GM23338 (cell line): ENCODE measurements at regions not wholly inside any gene's neighbourhood (a gene's known extent, or its start where the extent isn't known, plus 50 kb on each side); places are given as distances from the start of the nearest gene placed in this dataset.
"Not testable (repeated sequence)": the region's sequence is repeated elsewhere in the genome, so short reads cannot be mapped to it uniquely, and the experiment has no call there.

Experiments
- CREB1 ChIP-seq: fragments of 250-450 bp; sonication (Bioruptor Pico); IDR thresholded peaks from 2 replicates; pipeline ENCODE4 v1.5.0; 2020; ENCODE audit warnings: low read depth, mild to moderate bottlenecking, moderate library complexity
- CTCF ChIP-seq, 2 experiments: fragments of 200-600 bp in 1 of 2; sonication (generic) in 1 of 2; conservative IDR thresholded peaks; 2 replicates each; pipeline versions ENCODE4 v1.5.1 to v1.6.1; 2016 to 2017; ENCODE audit warnings: antibody characterized with exemption in 2 of 2, low read depth in 2 of 2, mild to moderate bottlenecking in 2 of 2, moderate library complexity in 1 of 2
- EZH2 ChIP-seq: fragments of 200-600 bp; sonication (generic); IDR thresholded peaks from one replicate; pipeline ENCODE4 v1.8.0; 2017; ENCODE audit warnings: antibody characterized with exemption, mild to moderate bottlenecking, low read depth; ENCODE audit not compliant: unreplicated experiment
- EZH2phosphoT487 ChIP-seq: fragments of 200-600 bp; sonication (generic); IDR thresholded peaks from one replicate; pipeline ENCODE4 v1.8.1; 2018; ENCODE audit warnings: antibody characterized with exemption; ENCODE audit not compliant: unreplicated experiment
- JUNB ChIP-seq: IDR thresholded peaks from one replicate; pipeline ENCODE4 v1.6.1; 2016; ENCODE audit warnings: antibody characterized with exemption; ENCODE audit not compliant: unreplicated experiment
- NANOG ChIP-seq: IDR thresholded peaks from 2 replicates; pipeline ENCODE4 v1.6.1; 2016; ENCODE audit warnings: antibody characterized with exemption, borderline replicate concordance
- POLR2AphosphoS5 ChIP-seq: IDR thresholded peaks from 2 replicates; pipeline ENCODE4 v1.6.1; 2016; ENCODE audit warnings: antibody characterized with exemption, low read depth
- STAT1 ChIP-seq: IDR thresholded peaks from one replicate; pipeline ENCODE4 v1.6.1; 2016; ENCODE audit warnings: antibody characterized with exemption; ENCODE audit not compliant: unreplicated experiment

GRCh38 chr20:48020696-48021095 is 235.4 kb upstream of the SULF2 start:
- not testable (repeated sequence) for TF ChIP-seq JUNB; CTCF (conservative IDR thresholded peaks at IDR 0.05; ENCODE audit: low read depth in 2 of 2); POLR2AphosphoS5; EZH2; EZH2phosphoT487; CREB1; NANOG; STAT1
